Activated CD4-positive, alpha-beta T cell treated with anti-CD3 and anti-CD28 coated beads, Interleukin-2, amount 10 ng/mL, durations not matched to agents 24 days and 14 days (primary cell): ENCODE measurements at regions not wholly inside any gene's neighbourhood (a gene's known extent, or its start where the extent isn't known, plus 50 kb on each side); places are given as distances from the start of the nearest gene placed in this dataset.

Experiments used
- DNase-seq: peaks from one replicate; pipeline ENCODE4 v3.0.0; 2022
- H3K27ac Mint-ChIP-seq: one replicate; pipeline ENCODE4 v1.8.0; 2022; ENCODE audit warnings: mild to moderate bottlenecking, mixed read lengths
- H3K27me3 Mint-ChIP-seq: one replicate; pipeline ENCODE4 v1.8.0; 2022; ENCODE audit warnings: mixed read lengths
- H3K36me3 Mint-ChIP-seq: one replicate; pipeline ENCODE4 v1.8.0; 2022; ENCODE audit warnings: low read depth, mild to moderate bottlenecking, mixed read lengths
- H3K4me1 Mint-ChIP-seq: one replicate; pipeline ENCODE4 v1.8.0; 2021; ENCODE audit warnings: mixed read lengths
- H3K4me3 Mint-ChIP-seq: one replicate; pipeline ENCODE4 v1.8.0; 2022; ENCODE audit warnings: mild to moderate bottlenecking, moderate library complexity, mixed read lengths
- H3K9me3 Mint-ChIP-seq: one replicate; pipeline ENCODE4 v1.8.0; 2021; ENCODE audit warnings: mixed read lengths
- intact Hi-C: fragments of 100-400 bp; cut with micrococcal nuclease; formaldehyde crosslinking; loops from one replicate; pipeline ENCODE4 v1.15.1; 2023

DNA sequence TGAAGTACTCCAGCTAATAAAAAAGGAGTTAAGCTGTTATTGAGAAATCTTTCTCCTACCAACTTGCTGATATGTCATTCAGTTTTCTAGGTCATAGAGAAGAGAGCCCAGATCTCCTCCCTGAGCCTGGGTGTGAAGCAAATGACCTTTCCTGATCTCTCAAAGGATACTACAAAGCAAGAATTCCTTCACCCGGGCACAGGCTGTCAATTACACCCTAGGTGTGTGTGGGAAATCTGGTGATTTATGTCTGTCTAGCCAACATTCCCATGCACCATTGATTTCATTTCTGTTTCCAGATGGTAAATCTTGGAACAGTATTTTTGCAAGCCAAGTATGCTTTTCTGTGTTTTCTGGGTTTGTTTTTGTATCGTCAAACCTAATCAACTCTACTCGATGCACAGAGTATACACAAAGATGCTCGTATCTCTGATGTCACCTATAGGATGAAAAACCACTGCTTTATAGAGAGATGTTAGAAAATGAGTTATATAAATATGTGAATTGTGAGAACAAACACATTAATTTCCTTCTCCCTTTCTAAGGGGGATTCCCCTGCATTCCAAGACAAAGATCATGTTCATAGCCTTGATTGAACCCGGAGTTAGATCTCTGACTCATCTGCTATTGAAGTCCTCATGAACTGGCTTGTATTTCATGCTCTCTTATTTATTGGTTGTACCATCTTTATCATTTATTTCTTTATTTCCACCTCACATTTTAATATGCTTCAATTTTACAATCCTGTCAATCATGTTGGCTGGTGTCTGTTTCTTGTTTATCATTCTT is 1037.4 kb downstream of the NLGN4Y start:
- no peak overlapping the region for H3K27ac Mint-ChIP-seq
- H3K36me3 Mint-ChIP-seq = no peaks in the 10 kb centered on the region
- intact Hi-C loops = no loop called here
- H3K27me3 Mint-ChIP-seq = no peaks in the 10 kb centered on the region
- H3K9me3 Mint-ChIP-seq = no peaks in the 10 kb centered on the region
- no peak overlapping the region for H3K4me3 Mint-ChIP-seq
- H3K4me1 Mint-ChIP-seq = no peaks in the 10 kb centered on the region
- DNase-seq = no peak

DNA sequence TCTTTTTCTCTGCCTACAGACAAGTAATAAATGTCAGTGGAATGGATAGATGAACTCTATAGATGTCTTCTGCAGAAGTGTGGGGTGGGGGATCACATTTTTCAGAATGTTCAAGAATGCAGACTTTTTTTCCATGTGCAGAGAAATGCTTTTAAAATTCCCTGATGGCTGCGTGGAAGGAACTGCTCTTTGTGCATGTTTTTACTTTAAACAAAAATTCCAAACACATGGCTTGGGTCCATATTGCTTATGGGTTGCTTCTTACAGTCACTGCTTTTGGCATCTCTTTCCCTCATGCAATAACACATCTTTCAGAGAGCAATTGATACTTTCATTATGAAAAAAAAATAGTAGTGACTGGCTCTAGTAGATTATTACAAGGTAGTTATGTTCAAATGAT is 1053.6 kb downstream of the NLGN4Y start:
- Mint-ChIP-seq H3K36me3 (no peaks in the 10 kb centered on the region), H3K4me1 (no peaks in the 10 kb centered on the region), H3K27ac (no peak overlapping the region), H3K9me3 (no peaks in the 10 kb centered on the region), H3K4me3 (no peak overlapping the region), H3K27me3 (no peaks in the 10 kb centered on the region)
- no peak for DNase-seq
- intact Hi-C loops = no loop called here

DNA sequence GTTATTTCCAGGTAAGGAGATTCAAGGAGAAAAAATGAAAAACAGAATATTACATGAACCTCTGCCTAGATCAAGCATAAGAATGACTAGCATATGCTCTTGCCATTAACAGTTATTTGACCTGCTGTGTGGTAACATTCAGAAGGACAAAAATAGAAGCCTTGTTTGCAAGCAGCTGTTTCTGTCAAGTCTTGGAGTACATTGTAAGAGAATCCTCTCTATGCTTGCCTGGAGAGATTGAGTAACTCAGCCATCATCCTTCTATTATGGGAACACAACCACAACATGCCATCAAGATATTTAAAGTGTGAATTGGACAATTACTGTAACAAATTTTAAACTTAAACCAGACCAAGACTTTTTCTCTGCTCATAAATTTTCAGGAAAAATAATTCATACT is 1054.4 kb downstream of the NLGN4Y start:
- intact Hi-C loops = no loop called here
- Mint-ChIP-seq H3K27ac (no peak overlapping the region), H3K4me1 (no peaks in the 10 kb centered on the region), H3K4me3 (no peak overlapping the region), H3K9me3 (no peaks in the 10 kb centered on the region), H3K36me3 (no peaks in the 10 kb centered on the region), H3K27me3 (no peaks in the 10 kb centered on the region)
- no peak for DNase-seq

DNA sequence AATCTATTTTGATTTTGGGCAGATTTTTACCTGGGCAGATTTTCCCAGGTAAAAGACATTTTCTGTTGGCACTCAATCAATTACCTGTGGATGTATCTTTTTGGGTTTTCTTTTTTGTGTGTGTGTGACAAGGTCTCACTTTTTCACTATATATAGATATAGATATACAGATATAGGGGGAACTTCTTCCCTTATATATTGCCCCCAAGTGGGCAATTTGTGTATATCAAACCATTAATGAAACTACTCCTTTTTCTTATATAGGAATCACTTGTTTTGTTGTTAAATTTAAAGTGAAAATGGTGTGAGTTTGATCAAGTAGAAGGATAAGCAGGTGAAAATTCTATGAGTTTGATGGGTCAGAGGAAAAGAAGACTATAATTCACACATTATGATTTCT is 1054.9 kb downstream of the NLGN4Y start:
- H3K9me3 Mint-ChIP-seq = no peaks in the 10 kb centered on the region
- H3K36me3 Mint-ChIP-seq = no peaks in the 10 kb centered on the region
- H3K27ac Mint-ChIP-seq = no peak overlapping the region
- H3K27me3 Mint-ChIP-seq = no peaks in the 10 kb centered on the region
- DNase-seq = no peak
- H3K4me1 Mint-ChIP-seq = no peaks in the 10 kb centered on the region
- intact Hi-C loops = no loop called here
- H3K4me3 Mint-ChIP-seq = no peak overlapping the region

DNA sequence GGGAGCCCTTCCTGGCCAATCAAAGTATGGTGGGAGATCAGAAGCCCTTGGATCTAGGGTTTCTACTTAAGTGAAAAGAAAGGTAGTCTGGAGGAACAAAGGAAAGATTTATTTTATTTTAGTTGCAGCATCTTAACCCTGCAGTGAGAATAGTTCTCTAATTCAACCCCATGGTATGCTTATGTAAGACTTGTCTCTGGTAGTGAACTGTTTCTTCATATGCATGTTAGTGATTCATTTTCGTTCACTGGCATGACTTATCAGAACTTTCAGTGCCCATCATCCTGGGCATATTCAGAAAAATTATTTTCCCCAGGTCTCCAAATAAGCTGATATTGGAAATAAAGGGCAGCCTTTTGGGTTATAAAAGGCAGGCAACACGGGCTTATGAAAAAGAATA is 1058.8 kb downstream of the NLGN4Y start:
- Mint-ChIP-seq H3K4me3 (no peak overlapping the region), H3K27ac (no peak overlapping the region), H3K9me3 (no peaks in the 10 kb centered on the region), H3K27me3 (no peaks in the 10 kb centered on the region), H3K4me1 (no peaks in the 10 kb centered on the region), H3K36me3 (no peaks in the 10 kb centered on the region)
- no peak for DNase-seq
- intact Hi-C loops = no loop called here

DNA sequence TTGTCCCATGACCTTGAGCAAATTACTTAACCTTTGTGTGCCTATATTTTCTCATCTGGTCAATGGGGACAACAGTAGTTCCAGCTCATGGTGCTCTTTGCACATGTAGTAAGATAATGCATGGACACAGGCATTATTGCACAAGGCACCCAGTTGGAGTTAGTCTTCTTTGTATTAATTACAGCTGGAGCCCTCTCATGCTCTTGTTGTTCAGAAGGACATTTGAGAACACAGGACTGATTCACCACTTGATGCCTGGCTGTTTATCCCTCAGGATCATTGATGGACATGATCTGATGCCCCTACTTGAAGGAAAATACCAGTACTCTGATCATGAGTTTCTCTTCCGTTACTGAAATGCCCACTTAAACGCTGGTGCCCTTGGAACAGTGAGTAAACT is 1068.6 kb downstream of the NLGN4Y start:
- no peaks in the 10 kb centered on the region for H3K9me3 Mint-ChIP-seq
- H3K36me3 Mint-ChIP-seq = no peaks in the 10 kb centered on the region
- intact Hi-C loops = no loop called here
- H3K4me1 Mint-ChIP-seq = no peaks in the 10 kb centered on the region
- H3K27me3 Mint-ChIP-seq = no peaks in the 10 kb centered on the region
- H3K4me3 Mint-ChIP-seq = no peak overlapping the region
- no peak for DNase-seq
- no peak overlapping the region for H3K27ac Mint-ChIP-seq

DNA sequence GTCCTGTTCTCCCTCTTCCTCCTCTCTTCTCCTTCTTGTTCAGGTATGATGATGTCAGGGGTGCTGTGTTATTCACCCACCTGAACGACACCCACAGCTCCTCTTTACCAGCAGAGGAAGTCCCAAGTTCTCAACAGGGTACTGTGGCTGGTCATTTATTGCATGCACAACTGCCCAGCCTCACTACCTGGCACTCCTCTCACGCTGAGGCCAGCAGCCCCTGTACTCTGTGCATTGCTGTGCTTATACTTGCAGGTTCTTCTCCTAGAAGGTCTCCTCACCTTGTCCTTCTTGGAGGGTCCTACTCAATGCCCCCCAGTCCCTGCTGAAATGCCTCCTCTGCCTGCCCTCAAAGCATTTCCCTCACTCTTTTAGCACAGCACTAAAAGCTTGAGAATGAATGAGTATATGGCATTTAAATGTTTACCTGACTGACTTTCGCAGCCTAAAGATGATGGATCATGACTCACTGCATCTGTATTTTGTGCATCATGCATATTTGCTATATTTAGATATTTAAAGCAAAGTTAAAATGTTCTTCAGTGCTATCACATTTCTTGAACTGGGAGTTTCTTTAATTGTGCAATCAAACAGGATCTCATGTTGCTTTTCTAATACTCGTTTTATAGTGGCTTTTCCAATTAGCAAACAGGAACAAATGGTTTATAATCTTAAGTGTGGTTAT is 1069.3 kb downstream of the NLGN4Y start:
- DNase-seq = no peak
- Mint-ChIP-seq H3K27me3 (no peaks in the 10 kb centered on the region), H3K4me1 (no peaks in the 10 kb centered on the region), H3K36me3 (no peaks in the 10 kb centered on the region), H3K27ac (no peak overlapping the region), H3K9me3 (no peaks in the 10 kb centered on the region), H3K4me3 (no peak overlapping the region)
- intact Hi-C loops = no loop called here

DNA sequence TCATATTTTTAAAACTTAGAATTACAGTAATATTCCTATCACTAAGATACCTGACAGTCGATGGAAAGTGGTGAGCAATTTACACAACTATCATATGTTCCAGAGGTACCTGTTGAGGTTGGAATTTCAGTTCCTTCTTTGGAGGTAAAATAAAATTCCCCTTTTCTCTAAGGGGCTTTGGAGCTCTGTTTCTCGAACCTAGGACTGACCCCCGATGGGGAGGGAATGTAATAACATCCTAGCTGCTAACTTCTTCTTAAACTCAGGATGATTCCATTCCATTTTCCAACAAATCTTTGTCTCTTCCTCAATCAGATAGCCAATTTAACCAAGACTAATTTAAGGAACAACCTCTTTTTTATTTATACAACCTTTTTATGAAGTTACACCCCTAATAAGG is 1069.8 kb downstream of the NLGN4Y start:
- H3K36me3 Mint-ChIP-seq = no peaks in the 10 kb centered on the region
- H3K4me3 Mint-ChIP-seq = no peak overlapping the region
- H3K9me3 Mint-ChIP-seq = no peaks in the 10 kb centered on the region
- intact Hi-C loops = no loop called here
- no peak overlapping the region for H3K27ac Mint-ChIP-seq
- H3K27me3 Mint-ChIP-seq = no peaks in the 10 kb centered on the region
- H3K4me1 Mint-ChIP-seq = no peaks in the 10 kb centered on the region
- no peak for DNase-seq

DNA sequence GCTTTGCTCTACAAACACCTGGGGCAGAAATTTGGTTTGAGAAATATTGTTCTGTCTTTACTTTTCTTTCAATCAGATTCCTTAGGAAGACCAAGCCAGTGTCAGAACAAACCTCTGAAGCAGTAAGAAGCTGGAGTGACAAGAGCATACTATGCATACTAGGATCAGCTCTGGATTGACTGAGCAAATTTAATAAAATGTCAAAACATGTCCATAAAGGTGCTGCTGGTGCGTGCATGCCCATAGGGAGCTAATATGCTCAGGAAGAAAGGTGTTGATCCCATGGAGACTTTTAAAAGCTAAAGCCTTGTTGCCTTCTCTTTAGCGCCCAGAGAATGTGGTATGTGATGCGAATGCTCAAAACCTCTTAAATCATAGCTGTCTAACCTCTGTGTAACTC is 1076.2 kb downstream of the NLGN4Y start:
- no peaks in the 10 kb centered on the region for H3K27me3 Mint-ChIP-seq
- no peak overlapping the region for H3K4me3 Mint-ChIP-seq
- no peak overlapping the region for H3K27ac Mint-ChIP-seq
- no peaks in the 10 kb centered on the region for H3K4me1 Mint-ChIP-seq
- no peaks in the 10 kb centered on the region for H3K36me3 Mint-ChIP-seq
- no peak for DNase-seq
- H3K9me3 Mint-ChIP-seq = no peaks in the 10 kb centered on the region
- intact Hi-C loops = no loop called here

DNA sequence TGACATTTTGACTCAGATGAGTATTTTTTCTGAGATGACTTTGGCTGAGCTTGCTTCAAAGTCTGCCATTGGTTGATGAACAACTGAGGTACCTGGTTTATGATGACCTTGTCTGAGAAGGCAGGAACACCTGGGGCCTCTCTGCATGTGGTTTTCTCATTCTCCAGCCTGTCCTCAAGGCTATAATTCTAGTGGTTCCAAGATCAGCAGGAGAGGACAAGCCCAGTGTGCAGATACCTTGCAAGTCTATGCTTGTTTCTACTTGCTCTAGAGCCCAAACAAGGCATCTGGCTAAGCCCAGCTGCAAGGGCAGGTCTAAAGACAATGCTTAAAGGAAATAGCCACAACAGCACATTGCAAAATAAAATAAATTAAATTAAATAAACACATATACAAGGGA is 1100.0 kb downstream of the NLGN4Y start:
- H3K9me3 Mint-ChIP-seq = peaks cover 3% of the 10 kb centered on the region

DNA sequence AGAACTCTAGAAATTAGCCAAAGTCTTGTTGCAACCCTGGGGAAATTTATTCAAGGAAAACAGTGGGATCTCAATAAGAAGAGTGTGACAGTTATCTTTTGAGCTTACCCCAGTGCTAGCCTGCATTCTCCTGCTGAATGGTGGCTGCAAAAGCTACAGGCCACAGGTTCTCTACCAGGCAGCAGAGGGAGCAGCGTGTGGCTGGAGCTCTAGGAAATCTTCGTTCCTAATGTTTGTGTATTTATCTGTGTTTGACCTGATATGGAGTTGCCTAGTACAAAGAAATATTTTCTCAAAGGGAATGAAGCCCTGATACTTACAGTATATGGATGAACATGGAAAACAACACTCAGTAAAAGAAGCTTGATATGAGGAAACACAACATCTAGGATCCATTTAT is 1100.6 kb downstream of the NLGN4Y start:
- no peaks in the 10 kb centered on the region for H3K36me3 Mint-ChIP-seq
- H3K9me3 Mint-ChIP-seq = no peaks in the 10 kb centered on the region
- H3K27me3 Mint-ChIP-seq = no peaks in the 10 kb centered on the region
- H3K4me1 Mint-ChIP-seq = no peaks in the 10 kb centered on the region
- no peak for DNase-seq
- intact Hi-C loops = no loop called here
- H3K4me3 Mint-ChIP-seq = no peak overlapping the region
- no peak overlapping the region for H3K27ac Mint-ChIP-seq

More for the DNA sequence above, 1100.0 kb downstream of the NLGN4Y start:
- Mint-ChIP-seq H3K4me3 (no peak overlapping the region), H3K27ac (no peak overlapping the region), H3K27me3 (no peaks in the 10 kb centered on the region), H3K36me3 (no peaks in the 10 kb centered on the region), H3K4me1 (no peaks in the 10 kb centered on the region)
- intact Hi-C loops = no loop called here
- no peak for DNase-seq

DNA sequence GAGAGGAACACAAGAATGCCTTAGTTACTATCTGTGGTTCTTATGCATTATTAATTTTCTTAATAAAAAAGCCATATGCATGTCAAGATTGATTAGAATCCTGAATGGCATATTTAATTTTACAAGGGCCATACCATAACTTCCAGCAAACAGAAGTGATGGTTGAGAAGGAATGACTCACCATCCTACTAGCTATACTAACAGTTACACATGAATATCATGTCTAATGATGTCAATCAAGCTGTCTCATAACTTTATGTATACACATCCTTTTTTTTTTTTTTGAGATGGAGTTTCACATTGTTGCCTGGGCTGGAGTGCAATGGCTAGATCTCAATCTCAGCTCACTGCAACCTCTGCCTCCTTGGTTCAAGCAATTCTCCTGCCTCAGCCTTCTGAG is 1123.9 kb downstream of the NLGN4Y start:
- DNase-seq = no peak
- Mint-ChIP-seq H3K27ac (no peak overlapping the region), H3K27me3 (no peaks in the 10 kb centered on the region), H3K9me3 (no peaks in the 10 kb centered on the region), H3K36me3 (no peaks in the 10 kb centered on the region), H3K4me3 (no peak overlapping the region), H3K4me1 (no peaks in the 10 kb centered on the region)
- intact Hi-C loops = no loop called here

DNA sequence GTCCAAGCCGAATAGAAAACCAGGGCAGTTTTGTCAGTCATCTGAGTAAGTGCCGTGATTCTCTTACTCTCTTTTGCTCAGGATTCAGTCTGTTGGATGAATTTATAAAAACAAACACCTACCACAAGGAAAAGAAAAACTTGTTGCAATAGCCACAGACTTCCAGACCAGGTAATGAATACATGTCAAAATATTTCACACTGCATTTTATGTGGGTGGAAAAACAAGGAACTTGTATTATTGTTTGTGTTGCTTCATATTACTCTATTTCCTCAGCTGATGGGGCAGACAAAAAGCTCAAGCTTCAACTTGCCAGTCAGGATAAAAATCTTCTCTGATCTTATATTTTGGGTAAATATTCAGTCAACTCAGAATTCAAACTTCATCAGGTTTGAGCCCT is 1125.7 kb downstream of the NLGN4Y start:
- H3K4me1 Mint-ChIP-seq = no peaks in the 10 kb centered on the region
- H3K27me3 Mint-ChIP-seq = no peaks in the 10 kb centered on the region
- no peaks in the 10 kb centered on the region for H3K36me3 Mint-ChIP-seq
- H3K27ac Mint-ChIP-seq = no peak overlapping the region
- no peaks in the 10 kb centered on the region for H3K9me3 Mint-ChIP-seq
- no peak for DNase-seq
- intact Hi-C loops = no loop called here
- no peak overlapping the region for H3K4me3 Mint-ChIP-seq

DNA sequence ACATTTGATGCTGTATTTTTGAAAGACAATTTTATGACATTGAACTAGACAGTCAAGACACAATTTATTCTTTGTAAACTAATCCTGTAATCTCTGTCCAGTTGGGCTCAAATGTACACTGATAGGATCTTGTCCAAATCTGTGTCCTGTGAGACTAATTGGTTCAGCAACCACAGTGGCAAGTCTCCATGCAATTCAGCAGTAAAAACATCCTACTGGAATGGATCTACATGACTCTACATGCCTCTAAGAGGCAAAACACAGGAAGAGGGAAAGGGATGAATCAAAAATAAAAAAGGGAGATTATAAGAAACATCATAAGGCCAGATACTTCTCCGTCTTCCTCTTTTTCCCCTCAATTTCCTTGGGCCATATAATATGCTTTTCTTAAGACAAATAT is 1164.2 kb downstream of the NLGN4Y start:
- Mint-ChIP-seq H3K27me3 (no peaks in the 10 kb centered on the region), H3K27ac (no peak overlapping the region), H3K4me1 (no peaks in the 10 kb centered on the region), H3K36me3 (no peaks in the 10 kb centered on the region), H3K9me3 (peaks cover 4% of the 10 kb centered on the region), H3K4me3 (no peak overlapping the region)
- intact Hi-C loops = no loop called here
- no peak for DNase-seq

DNA sequence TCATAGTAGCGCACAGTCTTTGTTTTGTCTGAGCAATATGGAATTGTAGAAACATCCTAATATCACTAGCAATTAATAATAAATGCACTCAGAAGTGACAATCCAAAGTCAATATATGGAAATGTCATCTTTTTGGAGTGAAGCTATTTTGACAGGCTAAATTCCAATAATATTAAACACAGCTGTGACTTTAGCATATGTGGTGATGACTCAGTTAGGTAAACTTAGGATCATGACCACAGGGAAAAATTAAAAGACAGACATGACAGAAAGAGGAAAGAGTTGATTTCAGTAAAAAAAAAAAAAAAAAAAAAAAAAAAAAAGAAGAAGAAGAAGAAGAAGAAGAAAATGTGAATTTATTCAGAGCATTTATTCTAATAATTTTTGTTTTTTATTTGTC is 1165.7 kb downstream of the NLGN4Y start:
- Mint-ChIP-seq H3K4me3 (no peak overlapping the region), H3K4me1 (no peaks in the 10 kb centered on the region), H3K36me3 (no peaks in the 10 kb centered on the region), H3K9me3 (no peaks in the 10 kb centered on the region), H3K27me3 (no peaks in the 10 kb centered on the region), H3K27ac (no peak overlapping the region)
- no peak for DNase-seq
- intact Hi-C loops = no loop called here
